Mesendoderm (in vitro differentiated cells): ENCODE measurements at regions not wholly inside any gene's neighbourhood (a gene's known extent, or its start where the extent isn't known, plus 50 kb on each side); places are given as distances from the start of the nearest gene placed in this dataset.

ENCODE experiments used
- DNase-seq: peaks from one replicate; pipeline ENCODE4 v3.0.0; 2013
- H2AK5ac ChIP-seq: 2 replicates; pipeline ENCODE4 v1.6.1; 2013; ENCODE audit warnings: low read length, inconsistent platforms
- H2BK120ac ChIP-seq: 2 replicates; pipeline ENCODE4 v1.6.1; 2013; ENCODE audit warnings: low read depth, mild to moderate bottlenecking, low read length, moderate library complexity, mixed read lengths
- H2BK15ac ChIP-seq: replicated peaks from 2 replicates; pipeline ENCODE4 v1.6.1; 2013; ENCODE audit warnings: low read depth, mild to moderate bottlenecking, moderate library complexity
- H2BK5ac ChIP-seq: 2 replicates; pipeline ENCODE4 v1.6.1; 2013; ENCODE audit warnings: low read length, inconsistent platforms
- H3K18ac ChIP-seq: 2 replicates; pipeline ENCODE4 v1.6.1; 2013; ENCODE audit warnings: mild to moderate bottlenecking, low read length, mixed read lengths
- H3K23ac ChIP-seq: one replicate; pipeline ENCODE4 v1.6.1; 2013; ENCODE audit warnings: low read length
- H3K27ac ChIP-seq: 2 replicates; pipeline ENCODE4 v1.5.1; 2013; ENCODE audit warnings: low read depth, mild to moderate bottlenecking, inconsistent platforms, low read length, moderate library complexity
- H3K27me3 ChIP-seq: 2 replicates; pipeline ENCODE4 v1.6.1; 2013; ENCODE audit warnings: low read length, control low read depth, mild to moderate bottlenecking, inconsistent platforms; ENCODE audit not compliant: insufficient read depth, poor library complexity
- H3K36me3 ChIP-seq: 2 replicates; pipeline ENCODE4 v1.6.1; 2013; ENCODE audit warnings: low read length, inconsistent platforms; ENCODE audit not compliant: control insufficient read depth, insufficient read depth
- H3K4ac ChIP-seq: one replicate; pipeline ENCODE4 v1.6.1; 2013; ENCODE audit warnings: low read depth, mild to moderate bottlenecking, low read length, moderate library complexity
- H3K4me1 ChIP-seq: 2 replicates; pipeline ENCODE4 v1.6.1; 2013; ENCODE audit warnings: low read depth, low read length, inconsistent platforms; ENCODE audit not compliant: control insufficient read depth
- H3K4me2 ChIP-seq: 2 replicates; pipeline ENCODE4 v1.6.1; 2013; ENCODE audit warnings: low read length
- H3K4me3 ChIP-seq: 2 replicates; pipeline ENCODE4 v1.5.1; 2013; ENCODE audit warnings: mild to moderate bottlenecking, low read length
- H3K56ac ChIP-seq: one replicate; pipeline ENCODE4 v1.6.1; 2013; ENCODE audit warnings: low read length
- H3K79me1 ChIP-seq: 2 replicates; pipeline ENCODE4 v1.6.1; 2013; ENCODE audit warnings: low read length, inconsistent platforms
- H3K79me2 ChIP-seq: 2 replicates; pipeline ENCODE4 v1.6.1; 2013; ENCODE audit warnings: mild to moderate bottlenecking, low read length; ENCODE audit not compliant: control insufficient read depth, insufficient read depth
- H3K9ac ChIP-seq: 2 replicates; pipeline ENCODE4 v1.6.1; 2013; ENCODE audit warnings: low read length, inconsistent platforms
- H4K5ac ChIP-seq: one replicate; pipeline ENCODE4 v1.6.1; 2013; ENCODE audit warnings: low read length
- H4K8ac ChIP-seq: one replicate; pipeline ENCODE4 v1.6.1; 2013; ENCODE audit warnings: low read depth, mild to moderate bottlenecking, control low read depth, low read length, moderate library complexity
- WGBS: extraction: QIAGEN DNeasy Blood & Tissue Kit; methylation state at CpG from one replicate; pipeline ENCODE4 v1.1.7; 2013; ENCODE audit warnings: low lambda C conversion rate, missing lambda C conversion rate; ENCODE audit not compliant: insufficient coverage; ENCODE audit errors: extremely low coverage; 5-methylcytosine and 5-hydroxymethylcytosine counted together

GRCh38 chr15:58344213-58345070 is 87.3 kb upstream of the LIPC start:
- Histone ChIP-seq H4K5ac (no peak overlapping the region), H2BK15ac (no peak overlapping the region), H3K9ac (no peak overlapping the region), H4K8ac (no peak overlapping the region), H3K4me3 (no peak overlapping the region), H3K79me2 (no peaks in the 10 kb centered on the region), H3K56ac (no peak overlapping the region), H3K23ac (no peak overlapping the region), H2BK120ac (no peak overlapping the region), H3K4ac (no peak overlapping the region), H2BK5ac (no peak overlapping the region), H3K27me3 (no peaks in the 10 kb centered on the region), H3K4me1 (no peaks in the 10 kb centered on the region), H2AK5ac (no peak overlapping the region), H3K79me1 (no peaks in the 10 kb centered on the region), H3K18ac (no peak overlapping the region), H3K27ac (no peak overlapping the region), H3K4me2 (no peak overlapping the region), H3K36me3 (no peaks in the 10 kb centered on the region)
- DNase-seq = no peak
- no CpG with 5 or more reads among the region's 5 CpGs for WGBS

- H3K9ac ChIP-seq = no peak overlapping the region
- no peak overlapping the region for H2BK120ac ChIP-seq
- no peaks in the 10 kb centered on the region for H3K4me1 ChIP-seq
- H3K4me2 ChIP-seq = no peak overlapping the region
- H3K4ac ChIP-seq = no peak overlapping the region
- H4K5ac ChIP-seq = no peak overlapping the region
- no CpG with 5 or more reads among the region's 3 CpGs for whole genome bisulfite sequencing
- peak; percentile 77 for DNase-seq
- H3K79me2 ChIP-seq = no peaks in the 10 kb centered on the region
- no peak overlapping the region for H3K18ac ChIP-seq
- no peak overlapping the region for H3K27ac ChIP-seq
- no peak overlapping the region for H2BK15ac ChIP-seq
- H3K4me3 ChIP-seq = no peak overlapping the region
- H4K8ac ChIP-seq = no peak overlapping the region
- no peak overlapping the region for H2BK5ac ChIP-seq
- H3K23ac ChIP-seq = no peak overlapping the region
- no peaks in the 10 kb centered on the region for H3K36me3 ChIP-seq
- no peaks in the 10 kb centered on the region for H3K27me3 ChIP-seq
- no peak overlapping the region for H2AK5ac ChIP-seq
- H3K79me1 ChIP-seq = no peaks in the 10 kb centered on the region
- no peak overlapping the region for H3K56ac ChIP-seq
Observed at GRCh38 chr15:58346361-58346760, 85.4 kb upstream of the LIPC start.

- no peak overlapping the region for H4K5ac ChIP-seq
Observed at GRCh38 chr15:58348095-58348812, 83.5 kb upstream of the LIPC start.

GRCh38 chr15:58352026-58352929 is 79.5 kb upstream of the LIPC start:
- Histone ChIP-seq H3K36me3 (no peaks in the 10 kb centered on the region), H2AK5ac (no peak overlapping the region), H3K79me1 (no peaks in the 10 kb centered on the region), H2BK15ac (no peak overlapping the region), H4K5ac (no peak overlapping the region), H3K56ac (no peak overlapping the region), H3K27ac (no peak overlapping the region), H3K18ac (no peak overlapping the region), H2BK5ac (no peak overlapping the region), H3K4ac (no peak overlapping the region), H3K4me3 (no peak overlapping the region), H3K79me2 (no peaks in the 10 kb centered on the region), H3K23ac (no peak overlapping the region), H2BK120ac (no peak overlapping the region), H3K27me3 (no peaks in the 10 kb centered on the region), H4K8ac (no peak overlapping the region), H3K4me2 (no peak overlapping the region), H3K4me1 (no peaks in the 10 kb centered on the region), H3K9ac (no peak overlapping the region)
- WGBS = no CpG with 5 or more reads among the region's 5 CpGs
- DNase-seq = no peak

More at GRCh38 chr15:58348095-58348812, 83.5 kb upstream of the LIPC start:
- H3K9ac ChIP-seq = no peak overlapping the region
- no peaks in the 10 kb centered on the region for H3K4me1 ChIP-seq
- no peak overlapping the region for H2BK5ac ChIP-seq
- no peak overlapping the region for H3K4me2 ChIP-seq
- H2BK120ac ChIP-seq = no peak overlapping the region
- no peak overlapping the region for H3K27ac ChIP-seq
- H3K23ac ChIP-seq = no peak overlapping the region
- DNase-seq = no peak
- no peak overlapping the region for H3K4me3 ChIP-seq
- no peaks in the 10 kb centered on the region for H3K79me1 ChIP-seq
- H3K27me3 ChIP-seq = no peaks in the 10 kb centered on the region
- H3K4ac ChIP-seq = no peak overlapping the region
- H2AK5ac ChIP-seq = no peak overlapping the region
- H3K36me3 ChIP-seq = no peaks in the 10 kb centered on the region
- no peak overlapping the region for H2BK15ac ChIP-seq
- no peak overlapping the region for H3K18ac ChIP-seq
- WGBS = no CpG with 5 or more reads among the region's 1 CpG
- no peak overlapping the region for H3K56ac ChIP-seq
- no peaks in the 10 kb centered on the region for H3K79me2 ChIP-seq
- no peak overlapping the region for H4K8ac ChIP-seq

GRCh38 chr15:58355382-58355971 is 76.3 kb upstream of the LIPC start:
- H3K4me3 ChIP-seq = no peak overlapping the region

More at GRCh38 chr15:58355382-58355971, 76.3 kb upstream of the LIPC start:
- no peak overlapping the region for H3K4me2 ChIP-seq
- H3K79me1 ChIP-seq = no peaks in the 10 kb centered on the region
- H2AK5ac ChIP-seq = no peak overlapping the region
- WGBS = no CpG with 5 or more reads among the region's 9 CpGs
- DNase-seq = no peak
- no peak overlapping the region for H3K56ac ChIP-seq
- no peak overlapping the region for H3K23ac ChIP-seq
- H4K5ac ChIP-seq = no peak overlapping the region
- H3K4me1 ChIP-seq = peaks cover 4% of the 10 kb centered on the region
- H3K18ac ChIP-seq = no peak overlapping the region
- H2BK5ac ChIP-seq = no peak overlapping the region
- H3K27ac ChIP-seq = no peak overlapping the region
- H2BK120ac ChIP-seq = no peak overlapping the region
- no peak overlapping the region for H3K4ac ChIP-seq
- H2BK15ac ChIP-seq = no peak overlapping the region
- H4K8ac ChIP-seq = no peak overlapping the region
- H3K9ac ChIP-seq = no peak overlapping the region
- H3K79me2 ChIP-seq = no peaks in the 10 kb centered on the region
- no peaks in the 10 kb centered on the region for H3K36me3 ChIP-seq
- H3K27me3 ChIP-seq = no peaks in the 10 kb centered on the region
